HepG2 (cell line): ENCODE measurements at regions not wholly inside any gene's neighbourhood (a gene's known extent, or its start where the extent isn't known, plus 50 kb on each side); places are given as distances from the start of the nearest gene placed in this dataset.

Source experiments
- ATAC-seq: fragments of 200-7000 bp; cut with Tn5 transposase; 3 replicates; pipeline ENCODE4 v1.9.1; 2020; ENCODE audit warnings: mild to moderate bottlenecking, moderate library complexity
- BruUV-seq: library from RNA; stranded (reverse); fragments of 400-500 nt; replicated peaks from 2 replicates; lab custom pipeline; 2021; lab: Mats Ljungman, UMichigan
- CTCF ChIA-PET: fragments of 300-600 bp; formaldehyde crosslinking; extraction: SDS; loops from one replicate; lab custom pipeline; 2021; ENCODE audit warnings: low total read pairs, inconsistent platforms, low intra/inter-chr PET ratio; lab: Yijun Ruan, JAX
- POLR2A ChIA-PET: fragments of 350-600 bp; sonication (Branson Sonifier 250); formaldehyde crosslinking; loops from one replicate; lab custom pipeline; 2020; ENCODE audit warnings: antibody characterized with exemption, inconsistent platforms; lab: Yijun Ruan, JAX
- DNase-seq: peaks from one replicate; pipeline ENCODE4 v3.0.0-alpha.2; 2015; ENCODE audit warnings: low spot score
- FAIRE-seq: peaks from 3 replicates; lab custom pipeline; 2011; peaks lifted over from hg19 to GRCh38; lab: Jason Lieb, UNC
- H2AFZ ChIP-seq: one replicate; pipeline ENCODE4 v1.6.1; 2011; ENCODE audit warnings: low read length, inconsistent platforms
- H3K27ac ChIP-seq: fragments of 300-600 bp; 3 replicates; pipeline ENCODE4 v1.8.0; 2011; ENCODE audit warnings: mixed run types, mild to moderate bottlenecking, mixed read lengths, low read length, inconsistent platforms; ENCODE audit not compliant: insufficient read depth; ENCODE audit errors: extremely low read length
- H3K27me3 ChIP-seq, 2 experiments: fragments of 200-600 bp in 1 of 2; 2 replicates in 1 of 2; 3 replicates in 1 of 2; pipeline versions ENCODE4 v1.6.0 to v1.8.0; 2011; ENCODE audit warnings: low read length in 2 of 2, mild to moderate bottlenecking in 2 of 2, moderate library complexity in 2 of 2, inconsistent platforms in 1 of 2; ENCODE audit not compliant: insufficient read depth in 2 of 2, control insufficient read depth in 1 of 2
- H3K36me3 ChIP-seq, 2 experiments: fragments of 200-600 bp in 1 of 2; replicated peaks in 1 of 2; 2 replicates in 1 of 2; 3 replicates in 1 of 2; pipeline versions ENCODE4 v1.5.1 to v1.8.0; 2011; ENCODE audit warnings: low read length in 2 of 2, inconsistent platforms in 1 of 2; ENCODE audit not compliant: insufficient read depth in 2 of 2, control insufficient read depth in 1 of 2
- H3K4me1 ChIP-seq: 2 replicates; pipeline ENCODE4 v1.5.1; 2012; ENCODE audit warnings: low read length, inconsistent platforms; ENCODE audit not compliant: insufficient read depth
- H3K4me2 ChIP-seq: 2 replicates; pipeline ENCODE4 v1.6.0; 2011; ENCODE audit warnings: low read depth, low read length, inconsistent platforms
- H3K4me3 ChIP-seq, 3 experiments: fragments of 200-600 bp in 1 of 3; sonication (generic), shearing (Covaris generic) in 1 of 3; replicated peaks in 1 of 3; 2 replicates each; pipeline ENCODE4 v1.5.1; 2011 to 2016; ENCODE audit warnings: low read length in 3 of 3, inconsistent platforms in 2 of 3, low read depth in 2 of 3, mild to moderate bottlenecking in 2 of 3, control low read depth in 1 of 3, mixed read lengths in 1 of 3; ENCODE audit not compliant: insufficient read depth in 1 of 3
- H3K79me2 ChIP-seq: one replicate; pipeline ENCODE4 v1.6.1; 2011; ENCODE audit warnings: low read length, inconsistent platforms; ENCODE audit not compliant: insufficient read depth
- H3K9ac ChIP-seq: 2 replicates; pipeline ENCODE4 v1.6.0; 2011; ENCODE audit warnings: mild to moderate bottlenecking, low read depth, low read length, inconsistent platforms; ENCODE audit not compliant: insufficient read depth
- H3K9me3 ChIP-seq: 2 replicates; pipeline ENCODE4 v1.5.1; 2012; ENCODE audit warnings: mild to moderate bottlenecking, low read length
- H4K20me1 ChIP-seq: 2 replicates; pipeline ENCODE4 v1.6.0; 2011; ENCODE audit warnings: inconsistent platforms, mild to moderate bottlenecking, low read length, moderate library complexity; ENCODE audit not compliant: insufficient read depth
- SRSF4 ChIP-seq: fragments of 200-400 bp; formaldehyde crosslinking; IDR thresholded peaks from one replicate; pipeline ENCODE4 v1.6.1; 2018; ENCODE audit warnings: mild to moderate bottlenecking, low read depth, low read length, moderate library complexity; ENCODE audit not compliant: poor library complexity, severe bottlenecking
- ZFP36L2 ChIP-seq: sonication (generic); formaldehyde crosslinking; IDR thresholded peaks from 2 replicates; pipeline ENCODE4 v1.4.0; 2020; ENCODE audit warnings: missing genetic modification reagents
- ZNF232 ChIP-seq: sonication (generic); formaldehyde crosslinking; IDR thresholded peaks from 2 replicates; pipeline ENCODE4 v1.4.0; 2020; ENCODE audit warnings: missing genetic modification reagents, borderline replicate concordance
- ZNF264 ChIP-seq: sonication (generic); formaldehyde crosslinking; IDR thresholded peaks from 2 replicates; pipeline ENCODE4 v1.4.0; 2020; ENCODE audit warnings: missing genetic modification reagents
- ZNF782 ChIP-seq: sonication (generic); formaldehyde crosslinking; IDR thresholded peaks from 2 replicates; pipeline ENCODE4 v1.4.0; 2020; ENCODE audit warnings: missing genetic modification reagents, mild to moderate bottlenecking, borderline replicate concordance
- WGBS: methylation state at CpG from one replicate; pipeline ENCODE4 v1.1.6; 2017; ENCODE audit warnings: low lambda C conversion rate; 5-methylcytosine and 5-hydroxymethylcytosine counted together
- in situ Hi-C: cut with HindIII; loops from 2 replicates; pipeline ENCODE4 v1.10.0; 2017; ENCODE audit warnings: low pct_unique_long_range_greater_than_20kb; ENCODE audit not compliant: extremely low pct_ligation_motif_present
- intact Hi-C: fragments of 100-400 bp; cut with micrococcal nuclease; formaldehyde crosslinking; loops from one replicate; pipeline ENCODE4 v1.10.0; 2022; ENCODE audit not compliant: unreplicated experiment
- TF ChIP-seq, protein P1 (sequence below): IDR thresholded peaks from 2 replicates; pipeline ENCODE4 v1.4.0; 2020; ENCODE audit warnings: mild to moderate bottlenecking, missing genetic modification reagents

DNA sequence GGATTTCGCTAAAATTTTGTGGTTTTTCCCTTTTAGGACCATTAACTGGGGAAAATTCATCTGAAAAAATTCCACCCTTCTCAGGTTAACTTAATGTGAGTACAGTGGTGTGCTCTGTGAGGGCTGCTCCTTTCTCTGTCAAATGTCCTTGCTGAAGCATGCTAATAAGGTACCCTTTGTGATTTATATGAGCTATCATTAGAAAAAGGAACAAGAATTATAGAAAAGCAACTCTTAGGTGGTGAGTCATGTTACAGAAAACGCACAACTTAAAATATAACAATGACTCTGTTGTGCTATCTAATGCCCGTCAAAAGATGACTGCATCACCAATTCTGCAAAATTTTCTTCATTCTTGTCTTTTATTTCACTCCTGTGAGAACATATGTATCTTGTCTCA is 162.0 kb upstream of the MAGI2 start:
- Histone ChIP-seq H3K4me1 (no peaks in the 10 kb centered on the region), H3K4me3 (no peak overlapping the region), H3K36me3 (no peaks in the 10 kb centered on the region), H2AFZ (no peak overlapping the region), H3K9me3 (no peaks in the 10 kb centered on the region), H3K4me2 (no peak overlapping the region), H3K9ac (no peak overlapping the region), H4K20me1 (no peaks in the 10 kb centered on the region), H3K27me3 (no peaks in the 10 kb centered on the region), H3K27ac (no peak overlapping the region), H3K79me2 (no peaks in the 10 kb centered on the region)
- no peak for FAIRE-seq
- no peak for ATAC-seq
- DNase-seq: no peak
- TF ChIP-seq ZNF264 (CRISPR knock-in tag): no peak
- WGBS: under 1% methylated on average over 3 of the region's 3 CpGs
- ChIA-PET POLR2A (no interaction called here), CTCF (no interaction called here)
- in situ Hi-C loops: no loop called here
- BruUV-seq: no TSS peak
- intact Hi-C loops: no loop called here

DNA sequence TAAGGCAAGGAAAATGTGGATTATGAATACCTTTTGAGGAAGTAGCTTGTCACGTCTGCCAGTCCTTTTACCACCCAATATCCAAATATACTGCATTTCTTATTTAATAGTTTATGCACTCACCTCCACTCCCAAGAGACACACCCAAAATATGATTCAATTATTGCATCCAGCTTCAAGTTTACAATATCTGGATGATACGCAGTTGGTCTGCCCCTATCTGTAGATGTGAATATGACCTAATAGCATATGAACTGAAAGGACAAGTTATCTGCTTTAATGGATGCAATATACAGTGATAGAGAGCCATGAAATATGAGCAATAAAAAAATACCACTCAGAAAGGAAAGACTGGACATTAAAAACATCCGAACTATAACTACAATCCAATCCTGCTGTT is 159.4 kb upstream of the MAGI2 start:
- no peak for ATAC-seq
- no TSS peak for BruUV-seq
- CTCF ChIA-PET: no interaction called here

More for the DNA sequence above, 159.4 kb upstream of the MAGI2 start:
- in situ Hi-C loops: no loop called here
- Histone ChIP-seq H3K79me2 (no peaks in the 10 kb centered on the region), H3K4me2 (no peak overlapping the region), H4K20me1 (no peaks in the 10 kb centered on the region), H3K36me3 (no peaks in the 10 kb centered on the region), H3K27ac (no peak overlapping the region), H3K4me1 (no peaks in the 10 kb centered on the region), H3K4me3 (no peak overlapping the region), H2AFZ (no peak overlapping the region), H3K9ac (no peak overlapping the region)
- no peak for DNase-seq
- POLR2A ChIA-PET: no interaction called here
- WGBS: 40% methylated on average over 3 of the region's 3 CpGs
- FAIRE-seq: no peak
- TF ChIP-seq ZNF232 (CRISPR knock-in tag) (no peak), SRSF4 (no peak), ZNF782 (CRISPR knock-in tag) (no peak), ZFP36L2 (CRISPR knock-in tag) (no peak)
- TF ChIP-seq, protein P1, sequence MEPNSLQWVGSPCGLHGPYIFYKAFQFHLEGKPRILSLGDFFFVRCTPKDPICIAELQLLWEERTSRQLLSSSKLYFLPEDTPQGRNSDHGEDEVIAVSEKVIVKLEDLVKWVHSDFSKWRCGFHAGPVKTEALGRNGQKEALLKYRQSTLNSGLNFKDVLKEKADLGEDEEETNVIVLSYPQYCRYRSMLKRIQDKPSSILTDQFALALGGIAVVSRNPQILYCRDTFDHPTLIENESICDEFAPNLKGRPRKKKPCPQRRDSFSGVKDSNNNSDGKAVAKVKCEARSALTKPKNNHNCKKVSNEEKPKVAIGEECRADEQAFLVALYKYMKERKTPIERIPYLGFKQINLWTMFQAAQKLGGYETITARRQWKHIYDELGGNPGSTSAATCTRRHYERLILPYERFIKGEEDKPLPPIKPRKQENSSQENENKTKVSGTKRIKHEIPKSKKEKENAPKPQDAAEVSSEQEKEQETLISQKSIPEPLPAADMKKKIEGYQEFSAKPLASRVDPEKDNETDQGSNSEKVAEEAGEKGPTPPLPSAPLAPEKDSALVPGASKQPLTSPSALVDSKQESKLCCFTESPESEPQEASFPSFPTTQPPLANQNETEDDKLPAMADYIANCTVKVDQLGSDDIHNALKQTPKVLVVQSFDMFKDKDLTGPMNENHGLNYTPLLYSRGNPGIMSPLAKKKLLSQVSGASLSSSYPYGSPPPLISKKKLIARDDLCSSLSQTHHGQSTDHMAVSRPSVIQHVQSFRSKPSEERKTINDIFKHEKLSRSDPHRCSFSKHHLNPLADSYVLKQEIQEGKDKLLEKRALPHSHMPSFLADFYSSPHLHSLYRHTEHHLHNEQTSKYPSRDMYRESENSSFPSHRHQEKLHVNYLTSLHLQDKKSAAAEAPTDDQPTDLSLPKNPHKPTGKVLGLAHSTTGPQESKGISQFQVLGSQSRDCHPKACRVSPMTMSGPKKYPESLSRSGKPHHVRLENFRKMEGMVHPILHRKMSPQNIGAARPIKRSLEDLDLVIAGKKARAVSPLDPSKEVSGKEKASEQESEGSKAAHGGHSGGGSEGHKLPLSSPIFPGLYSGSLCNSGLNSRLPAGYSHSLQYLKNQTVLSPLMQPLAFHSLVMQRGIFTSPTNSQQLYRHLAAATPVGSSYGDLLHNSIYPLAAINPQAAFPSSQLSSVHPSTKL (CRISPR knock-in tag): no peak
- TF ChIP-seq, all 625 proteins: peak for 0
- intact Hi-C loops: no loop called here
- no peaks in the 10 kb centered on the region for H3K27me3 ChIP-seq
- H3K9me3 ChIP-seq: no peaks in the 10 kb centered on the region
